Keratinocyte (primary cell): ENCODE measurements at regions not wholly inside any gene's neighbourhood (a gene's known extent, or its start where the extent isn't known, plus 50 kb on each side); places are given as distances from the start of the nearest gene placed in this dataset.

Experiments used
- CTCF ChIP-seq, 3 experiments: IDR thresholded peaks in 1 of 3; conservative IDR thresholded peaks in 1 of 3; optimal IDR thresholded peaks in 1 of 3; 2 replicates in 2 of 3; 3 replicates in 1 of 3; pipeline versions ENCODE3 to v1.5.1; 2011; ENCODE audit warnings: low read length in 3 of 3, mild to moderate bottlenecking in 3 of 3, moderate library complexity in 2 of 3, control low read depth in 1 of 3, inconsistent platforms in 1 of 3; ENCODE audit not compliant: insufficient read depth in 2 of 3; ENCODE audit errors: extremely low read depth in 1 of 3
- EZH2 ChIP-seq: IDR thresholded peaks from one replicate; pipeline ENCODE4 v1.6.1; 2012; ENCODE audit warnings: inconsistent platforms, mild to moderate bottlenecking, low read length, moderate library complexity

- TF ChIP-seq CTCF (optimal IDR thresholded peaks at IDR 0.05 in 1 of 3, IDR thresholded peaks at IDR 0.05 in 1 of 3, conservative IDR thresholded peaks at IDR 0.05 in 1 of 3; ENCODE audit: extremely low read depth in 1 of 3, insufficient read depth in 2 of 3, low read length in 3 of 3) (no peak), EZH2 (no peak)
Measured at GRCh38 chr2:7243276-7243675, 326.1 kb downstream of the RNF144A start.
